PC-3 (cell line): ENCODE measurements at regions not wholly inside any gene's neighbourhood (a gene's known extent, or its start where the extent isn't known, plus 50 kb on each side); places are given as distances from the start of the nearest gene placed in this dataset.

Source experiments
- ATAC-seq: fragments of 200-7000 bp; cut with Tn5 transposase; 2 replicates; pipeline ENCODE4 v1.9.1; 2020; ENCODE audit warnings: mild to moderate bottlenecking, moderate library complexity
- BruUV-seq: library from RNA; stranded (reverse); fragments of 400-500 nt; replicated peaks from 2 replicates; lab custom pipeline; 2021; lab: Mats Ljungman, UMichigan
- CTCF ChIA-PET: fragments of 300-600 bp; sonication (Branson Sonifier 250); formaldehyde crosslinking; loops from one replicate; lab custom pipeline; 2022; ENCODE audit warnings: antibody characterized with exemption; lab: Charles Lee
- POLR2A ChIA-PET: fragments of 300-600 bp; sonication (Branson Sonifier 250); formaldehyde crosslinking; loops from one replicate; lab custom pipeline; 2022; ENCODE audit warnings: antibody characterized with exemption; ENCODE audit not compliant: unreplicated experiment; lab: Charles Lee
- DNase-seq: peaks from one replicate; pipeline ENCODE4 v3.0.0-alpha.2; 2015
- H2AFZ ChIP-seq: fragments of 300-600 bp; sonication (generic); 2 replicates; pipeline ENCODE4 v1.6.0; 2016; ENCODE audit warnings: antibody characterized with exemption, low read length
- H3F3A ChIP-seq: fragments of 300-600 bp; sonication (generic); one replicate; pipeline ENCODE4 v1.6.0; 2017; ENCODE audit warnings: antibody characterized with exemption, low read length, control low read depth, mild to moderate bottlenecking; ENCODE audit not compliant: unreplicated experiment
- H3K27ac ChIP-seq: fragments of 300-600 bp; sonication (generic); 2 replicates; pipeline ENCODE4 v1.5.1; 2016; ENCODE audit warnings: mild to moderate bottlenecking, low read length
- H3K27me3 ChIP-seq: fragments of 300-600 bp; sonication (generic); 2 replicates; pipeline ENCODE4 v1.6.1; 2016; ENCODE audit warnings: low read length, mixed read lengths
- H3K36me3 ChIP-seq: fragments of 300-600 bp; sonication (generic); 2 replicates; pipeline ENCODE4 v1.6.1; 2016; ENCODE audit warnings: low read depth, mixed run types, low read length, mixed read lengths
- H3K4me1 ChIP-seq: fragments of 300-600 bp; sonication (generic); 2 replicates; pipeline ENCODE4 v1.5.1; 2016; ENCODE audit warnings: low read length; ENCODE audit not compliant: insufficient read depth
- H3K4me2 ChIP-seq: fragments of 300-600 bp; sonication (generic); 2 replicates; pipeline ENCODE4 v1.6.0; 2016; ENCODE audit warnings: low read length
- H3K4me3 ChIP-seq: fragments of 300-600 bp; sonication (generic); 2 replicates; pipeline ENCODE4 v1.5.1; 2016; ENCODE audit warnings: mild to moderate bottlenecking, low read length, mixed read lengths
- H3K79me2 ChIP-seq: fragments of 300-600 bp; sonication (generic); 2 replicates; pipeline ENCODE4 v1.6.1; 2017; ENCODE audit warnings: low read length, mixed read lengths
- H3K9ac ChIP-seq: fragments of 300-600 bp; sonication (generic); 2 replicates; pipeline ENCODE4 v1.6.0; 2016; ENCODE audit warnings: mild to moderate bottlenecking, low read length
- H3K9me2 ChIP-seq: fragments of 300-600 bp; sonication (generic); replicated peaks from 2 replicates; pipeline ENCODE4 v1.6.1; 2016; ENCODE audit warnings: mixed run types, low read length, mixed read lengths
- H3K9me3 ChIP-seq: fragments of 300-600 bp; sonication (generic); 2 replicates; pipeline ENCODE4 v1.6.1; 2016; ENCODE audit warnings: low read length, mixed read lengths
- H4K20me1 ChIP-seq: fragments of 300-600 bp; sonication (generic); 2 replicates; pipeline ENCODE4 v1.6.1; 2016; ENCODE audit warnings: low read length, mixed read lengths
- EZH2 ChIP-seq: fragments of 300-600 bp; sonication (generic); IDR thresholded peaks from one replicate; pipeline ENCODE4 v1.6.1; 2017; ENCODE audit warnings: antibody characterized with exemption, mild to moderate bottlenecking, low read length; ENCODE audit not compliant: unreplicated experiment
- EZH2phosphoT487 ChIP-seq: fragments of 300-600 bp; sonication (generic); IDR thresholded peaks from 2 replicates; pipeline ENCODE4 v1.6.1; 2018; ENCODE audit warnings: mild to moderate bottlenecking, antibody characterized with exemption, low read length, borderline replicate concordance
- intact Hi-C: fragments of 100-400 bp; cut with micrococcal nuclease; formaldehyde crosslinking; loops from 2 replicates; pipeline ENCODE4 v1.9.0; 2023
- TF ChIP-seq, protein P1 (sequence below): fragments of 300-600 bp; sonication (generic); conservative IDR thresholded peaks from 2 replicates; pipeline ENCODE4 v1.5.1; 2017; ENCODE audit warnings: antibody characterized with exemption, low read depth, mild to moderate bottlenecking, low read length

GRCh38 chr11:42824067-42824466 is 487.7 kb upstream of the API5 start:
- H2AFZ ChIP-seq = no peak overlapping the region
- no peaks in the 10 kb centered on the region for H3F3A ChIP-seq
- H3K9ac ChIP-seq = no peak overlapping the region
- no peaks in the 10 kb centered on the region for H3K36me3 ChIP-seq
- POLR2A ChIA-PET = no interaction called here
- H3K4me3 ChIP-seq = no peak overlapping the region
- no peaks in the 10 kb centered on the region for H3K79me2 ChIP-seq
- TF ChIP-seq, protein P1, sequence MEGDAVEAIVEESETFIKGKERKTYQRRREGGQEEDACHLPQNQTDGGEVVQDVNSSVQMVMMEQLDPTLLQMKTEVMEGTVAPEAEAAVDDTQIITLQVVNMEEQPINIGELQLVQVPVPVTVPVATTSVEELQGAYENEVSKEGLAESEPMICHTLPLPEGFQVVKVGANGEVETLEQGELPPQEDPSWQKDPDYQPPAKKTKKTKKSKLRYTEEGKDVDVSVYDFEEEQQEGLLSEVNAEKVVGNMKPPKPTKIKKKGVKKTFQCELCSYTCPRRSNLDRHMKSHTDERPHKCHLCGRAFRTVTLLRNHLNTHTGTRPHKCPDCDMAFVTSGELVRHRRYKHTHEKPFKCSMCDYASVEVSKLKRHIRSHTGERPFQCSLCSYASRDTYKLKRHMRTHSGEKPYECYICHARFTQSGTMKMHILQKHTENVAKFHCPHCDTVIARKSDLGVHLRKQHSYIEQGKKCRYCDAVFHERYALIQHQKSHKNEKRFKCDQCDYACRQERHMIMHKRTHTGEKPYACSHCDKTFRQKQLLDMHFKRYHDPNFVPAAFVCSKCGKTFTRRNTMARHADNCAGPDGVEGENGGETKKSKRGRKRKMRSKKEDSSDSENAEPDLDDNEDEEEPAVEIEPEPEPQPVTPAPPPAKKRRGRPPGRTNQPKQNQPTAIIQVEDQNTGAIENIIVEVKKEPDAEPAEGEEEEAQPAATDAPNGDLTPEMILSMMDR = no peak
- no peak for TF ChIP-seq EZH2phosphoT487
- TF ChIP-seq EZH2 = no peak
- ATAC-seq (no peak), DNase-seq (no peak)
- H4K20me1 ChIP-seq = no peaks in the 10 kb centered on the region
- BruUV-seq = no TSS peak
- H3K27me3 ChIP-seq = no peaks in the 10 kb centered on the region
- H3K9me3 ChIP-seq = no peaks in the 10 kb centered on the region
- H3K9me2 ChIP-seq = no peaks in the 10 kb centered on the region
- H3K4me1 ChIP-seq = no peaks in the 10 kb centered on the region
- CTCF ChIA-PET = no interaction called here
- H3K4me2 ChIP-seq = no peak overlapping the region
- intact Hi-C loops = no loop called here
- no peak overlapping the region for H3K27ac ChIP-seq

GRCh38 chr11:42825598-42825997 is 486.2 kb upstream of the API5 start:
- intact Hi-C loops = no loop called here
- BruUV-seq = no TSS peak
- TF ChIP-seq, protein P1 = no peak
- no peak for TF ChIP-seq EZH2
- no peak for TF ChIP-seq EZH2phosphoT487
- ChIA-PET CTCF (no interaction called here), POLR2A (no interaction called here)
- Histone ChIP-seq H3F3A (no peaks in the 10 kb centered on the region), H3K9me3 (no peaks in the 10 kb centered on the region), H4K20me1 (no peaks in the 10 kb centered on the region), H3K4me3 (no peak overlapping the region), H3K79me2 (no peaks in the 10 kb centered on the region), H3K9ac (no peak overlapping the region), H2AFZ (no peak overlapping the region), H3K9me2 (no peaks in the 10 kb centered on the region), H3K4me2 (no peak overlapping the region), H3K27ac (no peak overlapping the region), H3K4me1 (no peaks in the 10 kb centered on the region), H3K36me3 (no peaks in the 10 kb centered on the region), H3K27me3 (no peaks in the 10 kb centered on the region)
- no peak for DNase-seq
- no peak for ATAC-seq

DNA sequence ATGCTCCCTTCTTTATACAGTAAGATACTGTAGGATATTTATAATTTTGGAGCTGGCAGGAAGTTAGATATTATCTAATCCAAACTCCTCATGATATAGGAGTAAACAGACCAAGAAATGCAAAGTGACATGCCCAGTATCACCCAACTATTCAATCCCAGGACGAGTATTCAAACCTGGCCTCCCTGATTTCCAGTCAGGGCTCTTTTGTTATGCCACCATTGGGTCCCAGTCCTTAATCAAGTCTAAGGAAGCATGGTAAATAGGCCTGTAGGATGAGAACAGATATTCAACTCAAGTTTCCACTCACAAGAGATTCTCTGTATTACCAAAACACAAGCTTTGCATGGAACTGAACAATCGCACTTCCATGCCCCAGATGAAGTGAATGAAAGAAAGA is 484.0 kb upstream of the API5 start:
- ATAC-seq (no peak), DNase-seq (no peak)
- Histone ChIP-seq H3K4me3 (no peak overlapping the region), H3K9me3 (no peaks in the 10 kb centered on the region), H3K79me2 (no peaks in the 10 kb centered on the region), H2AFZ (no peak overlapping the region), H3K36me3 (no peaks in the 10 kb centered on the region), H3K4me1 (no peaks in the 10 kb centered on the region), H3K27ac (no peak overlapping the region), H3K27me3 (no peaks in the 10 kb centered on the region), H3K9me2 (no peaks in the 10 kb centered on the region), H3K4me2 (no peak overlapping the region), H3K9ac (no peak overlapping the region), H4K20me1 (no peaks in the 10 kb centered on the region), H3F3A (no peaks in the 10 kb centered on the region)
- intact Hi-C loops = no loop called here
- TF ChIP-seq EZH2phosphoT487 = no peak
- TF ChIP-seq, protein P1 = no peak
- TF ChIP-seq EZH2 = no peak
- ChIA-PET POLR2A (no interaction called here), CTCF (no interaction called here)
- no TSS peak for BruUV-seq
